Astrocyte (in vitro differentiated cells and primary cell): ENCODE measurements at regions not wholly inside any gene's neighbourhood (a gene's known extent, or its start where the extent isn't known, plus 50 kb on each side); places are given as distances from the start of the nearest gene placed in this dataset.

Source experiments
- CTCF ChIP-seq: IDR thresholded peaks from 2 replicates; pipeline ENCODE4 v1.5.1; 2011; ENCODE audit warnings: low read depth, mild to moderate bottlenecking, inconsistent platforms, low read length, moderate library complexity; ENCODE audit not compliant: insufficient read depth
- EZH2 ChIP-seq: IDR thresholded peaks from 2 replicates; pipeline ENCODE4 v1.6.1; 2012; ENCODE audit warnings: mild to moderate bottlenecking, low read length, inconsistent platforms; ENCODE audit not compliant: insufficient read depth

- no peak for TF ChIP-seq CTCF
- TF ChIP-seq EZH2: no peak
Measured at GRCh38 chr7:114141415-114141814, 222.6 kb upstream of the PPP1R3A start.
